ENCODE measurements at regions not wholly inside any gene's neighbourhood (a gene's known extent, or its start where the extent isn't known, plus 50 kb on each side); places are given as distances from the start of the nearest gene placed in this dataset.

DNA sequence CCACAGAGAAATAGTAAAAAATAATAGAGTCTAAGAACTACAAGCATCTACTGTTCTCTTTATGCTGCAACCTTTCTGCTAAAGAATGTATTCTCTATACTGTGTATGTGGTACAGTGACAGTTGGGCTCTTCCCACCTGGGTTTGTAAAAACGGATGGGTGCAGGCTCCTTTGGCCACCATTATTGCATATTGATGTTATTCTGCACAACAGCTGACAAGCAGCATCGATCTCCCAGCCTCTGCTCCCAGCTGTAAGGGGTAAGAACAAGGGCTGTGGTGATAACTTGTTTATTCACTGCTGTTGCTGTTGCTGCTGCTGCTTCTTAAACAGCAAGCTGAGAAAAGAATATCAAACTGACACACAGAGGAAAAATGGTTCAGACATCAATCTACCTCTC, 56.1 kb downstream of the KCNRG start:
- H2AFZ ChIP-seq (ENCODE audit: low read length) = no peak overlapping the region
- H3K9me2 ChIP-seq (ENCODE audit: low read depth, low read length) = no peaks in the 10 kb centered on the region
- H3F3A ChIP-seq (ENCODE audit: insufficient read depth, low read length) = 0 out of 2 replicates have a peak, but pooled peaks cover 4% of the 10 kb centered on the region
- H3K79me2 ChIP-seq (ENCODE audit: insufficient read depth, low read length) = peaks cover 97% of the 10 kb centered on the region
- no peaks in the 10 kb centered on the region for H3K27me3 ChIP-seq (ENCODE audit: insufficient read depth, low read length)
- H3K27ac ChIP-seq (ENCODE audit: low read depth, low read length, poor library complexity, severe bottlenecking) = peak overlapping the region; percentile 8
- no peaks in the 10 kb centered on the region for H3K9me3 ChIP-seq (ENCODE audit: low read length)
- peaks cover 43% of the 10 kb centered on the region for H3K4me1 ChIP-seq (ENCODE audit: insufficient read depth, low read length, severe bottlenecking)
- H3K36me3 ChIP-seq (ENCODE audit: insufficient read depth, low read length) = peaks cover 95% of the 10 kb centered on the region
- H4K20me1 ChIP-seq (ENCODE audit: insufficient read depth, low read length) = 0 out of 2 replicates have a peak, but pooled peaks cover 2% of the 10 kb centered on the region
- no peak overlapping the region for H3K4me2 ChIP-seq (ENCODE audit: low read length)
- TF ChIP-seq EZH2 (IDR thresholded peaks at IDR 0.05; ENCODE audit: borderline replicate concordance, low read length) = no peak
- TF ChIP-seq, protein P1, sequence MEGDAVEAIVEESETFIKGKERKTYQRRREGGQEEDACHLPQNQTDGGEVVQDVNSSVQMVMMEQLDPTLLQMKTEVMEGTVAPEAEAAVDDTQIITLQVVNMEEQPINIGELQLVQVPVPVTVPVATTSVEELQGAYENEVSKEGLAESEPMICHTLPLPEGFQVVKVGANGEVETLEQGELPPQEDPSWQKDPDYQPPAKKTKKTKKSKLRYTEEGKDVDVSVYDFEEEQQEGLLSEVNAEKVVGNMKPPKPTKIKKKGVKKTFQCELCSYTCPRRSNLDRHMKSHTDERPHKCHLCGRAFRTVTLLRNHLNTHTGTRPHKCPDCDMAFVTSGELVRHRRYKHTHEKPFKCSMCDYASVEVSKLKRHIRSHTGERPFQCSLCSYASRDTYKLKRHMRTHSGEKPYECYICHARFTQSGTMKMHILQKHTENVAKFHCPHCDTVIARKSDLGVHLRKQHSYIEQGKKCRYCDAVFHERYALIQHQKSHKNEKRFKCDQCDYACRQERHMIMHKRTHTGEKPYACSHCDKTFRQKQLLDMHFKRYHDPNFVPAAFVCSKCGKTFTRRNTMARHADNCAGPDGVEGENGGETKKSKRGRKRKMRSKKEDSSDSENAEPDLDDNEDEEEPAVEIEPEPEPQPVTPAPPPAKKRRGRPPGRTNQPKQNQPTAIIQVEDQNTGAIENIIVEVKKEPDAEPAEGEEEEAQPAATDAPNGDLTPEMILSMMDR (IDR thresholded peaks at IDR 0.05; ENCODE audit: low read length) = no peak
- no peak overlapping the region for H3K9ac ChIP-seq (ENCODE audit: low read length)
- no peak overlapping the region for H3K4me3 ChIP-seq (ENCODE audit: low read depth, low read length, poor library complexity, severe bottlenecking)

DNA sequence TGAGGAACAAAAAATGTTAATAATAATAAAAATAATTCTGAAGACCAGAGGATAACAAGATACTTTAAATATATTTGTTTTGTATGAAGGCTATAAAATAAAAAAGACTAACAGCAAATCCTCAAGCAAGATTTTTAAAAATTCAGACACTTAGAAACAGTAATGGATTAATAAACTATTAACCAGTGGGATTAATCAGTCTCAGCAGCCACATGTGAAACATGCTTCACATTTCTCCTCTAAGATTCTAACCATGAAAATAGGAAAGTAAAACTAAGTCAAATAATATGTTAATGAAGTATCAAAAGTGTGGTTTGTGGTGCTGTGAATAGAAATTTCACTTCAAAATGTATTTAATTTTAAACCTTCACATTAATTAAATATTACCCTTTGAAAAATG, 57.4 kb downstream of the KCNRG start:
- TF ChIP-seq, protein P1 (IDR thresholded peaks at IDR 0.05; ENCODE audit: low read length) = no peak
- no peak for TF ChIP-seq EZH2 (IDR thresholded peaks at IDR 0.05; ENCODE audit: borderline replicate concordance, low read length)
- no peaks in the 10 kb centered on the region for H3K9me2 ChIP-seq (ENCODE audit: low read depth, low read length)
- H3K27me3 ChIP-seq (ENCODE audit: insufficient read depth, low read length) = no peaks in the 10 kb centered on the region
- no peak overlapping the region for H3K4me3 ChIP-seq (ENCODE audit: low read depth, low read length, poor library complexity, severe bottlenecking)
- H3K4me1 ChIP-seq (ENCODE audit: insufficient read depth, low read length, severe bottlenecking) = peaks cover 56% of the 10 kb centered on the region
- peaks cover 86% of the 10 kb centered on the region for H3K36me3 ChIP-seq (ENCODE audit: insufficient read depth, low read length)
- H3F3A ChIP-seq (ENCODE audit: insufficient read depth, low read length) = 0 out of 2 replicates have a peak, but pooled peaks cover 4% of the 10 kb centered on the region
- no peak overlapping the region for H3K4me2 ChIP-seq (ENCODE audit: low read length)
- H2AFZ ChIP-seq (ENCODE audit: low read length) = no peak overlapping the region
- H3K27ac ChIP-seq (ENCODE audit: low read depth, low read length, poor library complexity, severe bottlenecking) = no peak overlapping the region
- no peaks in the 10 kb centered on the region for H3K9me3 ChIP-seq (ENCODE audit: low read length)
- H3K9ac ChIP-seq (ENCODE audit: low read length) = no peak overlapping the region
- H3K79me2 ChIP-seq (ENCODE audit: insufficient read depth, low read length) = peaks cover 100% of the 10 kb centered on the region
- 0 out of 2 replicates have a peak, but pooled peaks cover 5% of the 10 kb centered on the region for H4K20me1 ChIP-seq (ENCODE audit: insufficient read depth, low read length)

DNA sequence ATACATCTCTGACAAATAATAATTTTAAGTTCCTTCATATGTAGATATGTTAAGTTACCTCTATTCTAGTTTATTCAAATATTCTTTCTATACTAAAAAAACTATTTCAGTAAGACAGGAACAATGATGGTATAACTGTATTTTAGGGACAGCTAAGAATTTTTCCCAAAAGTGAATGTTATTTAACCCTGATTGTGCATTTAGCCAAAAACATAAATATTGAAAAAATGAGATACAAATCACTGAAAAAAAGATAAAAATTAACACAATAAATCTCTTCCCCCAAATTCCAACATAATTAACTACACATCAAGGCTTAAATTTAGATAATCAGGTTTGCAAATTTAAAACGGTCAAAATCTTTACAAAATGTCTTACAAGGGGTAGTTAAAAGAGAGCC, 58.1 kb downstream of the KCNRG start:
- TF ChIP-seq, protein P1 (IDR thresholded peaks at IDR 0.05; ENCODE audit: low read length) = no peak
- TF ChIP-seq EZH2 (IDR thresholded peaks at IDR 0.05; ENCODE audit: borderline replicate concordance, low read length) = no peak
- no peak overlapping the region for H3K4me3 ChIP-seq (ENCODE audit: low read depth, low read length, poor library complexity, severe bottlenecking)
- H3K9me2 ChIP-seq (ENCODE audit: low read depth, low read length) = no peaks in the 10 kb centered on the region
- no peak overlapping the region for H3K27ac ChIP-seq (ENCODE audit: low read depth, low read length, poor library complexity, severe bottlenecking)
- H2AFZ ChIP-seq (ENCODE audit: low read length) = no peak overlapping the region
- no peak overlapping the region for H3K9ac ChIP-seq (ENCODE audit: low read length)
- H3F3A ChIP-seq (ENCODE audit: insufficient read depth, low read length) = 0 out of 2 replicates have a peak, but pooled peaks cover 4% of the 10 kb centered on the region
- H3K4me1 ChIP-seq (ENCODE audit: insufficient read depth, low read length, severe bottlenecking) = peaks cover 63% of the 10 kb centered on the region
- H3K27me3 ChIP-seq (ENCODE audit: insufficient read depth, low read length) = no peaks in the 10 kb centered on the region
- H4K20me1 ChIP-seq (ENCODE audit: insufficient read depth, low read length) = 0 out of 2 replicates have a peak, but pooled peaks cover 5% of the 10 kb centered on the region
- H3K9me3 ChIP-seq (ENCODE audit: low read length) = no peaks in the 10 kb centered on the region
- H3K36me3 ChIP-seq (ENCODE audit: insufficient read depth, low read length) = peaks cover 84% of the 10 kb centered on the region
- no peak overlapping the region for H3K4me2 ChIP-seq (ENCODE audit: low read length)
- peaks cover 100% of the 10 kb centered on the region for H3K79me2 ChIP-seq (ENCODE audit: insufficient read depth, low read length)

Data from OCI-LY1 (cell line).